GF-D8 (cell line): ENCODE measurements at regions not wholly inside any gene's neighbourhood (a gene's known extent, or its start where the extent isn't known, plus 50 kb on each side); places are given as distances from the start of the nearest gene placed in this dataset.
"Not testable (repeated sequence)": the region's sequence is repeated elsewhere in the genome, so short reads cannot be mapped to it uniquely, and the experiment has no call there.

Experiments used
- DNase-seq: peaks from one replicate; lab custom pipeline; 2025; lab: John Stamatoyannopoulos, UW

- DNase-seq = no peak
Observed at GRCh38 chr17:70736375-70736957, 567.1 kb downstream of the KCNJ2 start.

- no peak for DNase-seq
Observed at GRCh38 chr17:70739065-70739464, 569.7 kb downstream of the KCNJ2 start.

DNA sequence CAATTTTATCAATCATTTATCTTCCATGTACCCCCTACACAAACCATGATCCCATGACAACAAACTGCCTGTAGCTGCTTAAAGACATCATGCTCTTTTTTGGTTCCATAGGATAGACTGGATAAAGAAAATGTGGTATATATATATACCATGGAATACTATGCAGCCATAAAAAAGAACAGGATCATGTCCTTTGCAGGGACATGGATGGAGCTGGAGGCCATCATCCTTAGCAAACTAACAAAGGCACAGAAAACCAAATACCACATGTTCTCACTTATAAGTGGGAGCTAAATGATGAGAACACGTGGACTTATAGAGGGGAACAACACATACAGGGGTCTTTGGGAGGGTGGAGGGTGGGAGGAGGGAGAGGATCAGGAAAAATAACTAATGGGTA is 577.2 kb downstream of the KCNJ2 start:
- DNase-seq = not testable (repeated sequence)

GRCh38 chr17:70750983-70751382 is 581.7 kb downstream of the KCNJ2 start:
- DNase-seq = no peak

GRCh38 chr17:70752461-70752860 is 583.1 kb downstream of the KCNJ2 start:
- not testable (repeated sequence) for DNase-seq

DNA sequence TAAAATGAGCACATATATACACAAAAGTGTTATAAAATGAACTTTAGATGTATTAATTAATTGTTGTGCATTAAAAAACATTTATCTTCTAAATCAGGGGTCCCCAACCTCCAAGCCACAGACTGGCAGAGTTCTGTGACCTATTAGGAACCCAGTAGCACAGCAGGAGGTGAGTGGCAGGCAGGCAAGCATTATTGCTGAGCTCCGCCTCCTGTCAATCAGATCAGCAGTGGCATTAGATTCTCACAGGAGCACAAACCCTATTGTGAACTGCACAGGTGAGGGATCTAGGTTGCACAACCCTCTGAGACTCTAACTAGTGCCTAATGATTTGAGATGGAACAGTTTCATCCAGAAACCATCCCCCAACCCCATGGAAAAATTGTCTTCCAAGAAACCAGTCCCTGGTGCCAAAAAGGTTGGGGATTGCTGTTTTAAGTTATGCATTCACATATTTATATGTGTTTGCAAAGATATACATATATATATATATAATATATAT is 583.7 kb downstream of the KCNJ2 start:
- DNase-seq = no peak

GRCh38 chr17:70763018-70763417 is 593.7 kb downstream of the KCNJ2 start:
- no peak for DNase-seq

DNA sequence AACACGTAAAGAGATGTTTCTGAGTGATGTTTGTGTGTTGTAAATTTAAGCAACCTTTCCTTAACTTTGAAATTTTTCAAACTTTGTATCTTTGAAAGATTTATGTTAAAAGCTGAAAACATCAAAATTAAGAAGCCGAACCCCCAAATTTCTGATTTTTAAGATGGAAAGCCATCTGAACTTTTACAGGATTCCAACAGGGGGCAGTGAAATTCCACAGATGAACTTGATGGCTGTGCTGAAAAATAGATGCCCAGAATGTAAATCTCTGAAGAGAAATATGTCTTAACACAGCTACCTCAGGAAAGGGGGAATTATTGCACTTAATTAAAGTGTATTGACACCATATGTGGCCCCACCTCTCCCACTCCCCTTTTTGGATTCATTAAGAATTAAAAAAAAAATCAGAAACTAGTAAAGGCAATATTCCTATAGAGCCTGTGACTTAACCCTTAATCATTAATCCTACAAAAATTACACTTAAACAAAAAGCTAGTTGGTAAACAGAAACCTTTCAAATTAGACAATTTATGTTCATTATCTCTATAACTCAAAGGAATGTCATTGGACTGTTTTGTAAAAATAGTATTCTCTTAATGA is 597.9 kb downstream of the KCNJ2 start:
- DNase-seq = no peak

DNA sequence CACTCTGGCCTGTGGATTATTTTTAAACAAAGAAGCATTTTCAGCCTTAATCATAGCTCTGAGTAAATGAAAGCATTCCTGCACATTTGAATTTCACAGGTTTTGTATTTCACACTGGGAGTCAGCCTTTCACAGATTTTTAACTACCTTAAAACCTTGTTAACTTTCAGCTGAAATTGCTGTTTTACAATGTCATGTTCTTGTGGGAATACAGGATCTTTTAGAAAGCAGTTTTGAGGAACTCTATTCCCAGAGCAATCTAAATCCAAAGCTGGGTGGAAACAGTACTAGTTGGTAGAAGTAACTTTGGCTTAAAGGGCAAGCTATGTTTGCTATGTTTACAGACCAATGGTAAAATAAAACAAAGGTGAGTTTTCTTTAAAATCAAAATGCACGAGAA is 600.6 kb downstream of the KCNJ2 start:
- no peak for DNase-seq

DNA sequence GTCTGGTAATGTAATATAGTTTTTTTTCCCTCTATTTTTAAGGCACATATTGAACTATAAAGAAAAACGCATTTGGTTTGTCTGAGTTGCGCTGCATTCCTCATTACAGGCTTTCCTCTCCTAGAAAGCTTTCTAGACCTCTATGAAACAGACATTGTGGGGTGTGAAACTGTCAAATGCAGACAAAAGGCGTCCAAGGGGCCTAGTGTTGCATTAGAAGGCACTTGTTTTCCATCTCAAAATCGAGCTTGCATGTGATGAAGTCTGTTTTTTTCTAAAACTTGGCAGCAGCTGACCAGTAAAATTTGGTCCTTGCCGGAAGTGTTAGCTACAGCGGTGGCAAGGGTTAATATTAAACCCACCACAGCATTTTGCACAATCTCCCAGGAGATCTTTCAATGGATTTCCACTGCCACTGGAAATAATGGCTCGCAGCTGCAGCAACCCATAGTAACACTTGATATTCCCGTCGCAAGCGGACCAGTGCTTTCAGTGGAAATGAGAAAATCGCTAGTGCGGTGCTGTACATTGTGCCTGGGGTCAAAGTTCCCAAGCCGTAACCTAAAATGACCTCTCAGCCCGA is 602.6 kb downstream of the KCNJ2 start:
- no peak for DNase-seq

DNA sequence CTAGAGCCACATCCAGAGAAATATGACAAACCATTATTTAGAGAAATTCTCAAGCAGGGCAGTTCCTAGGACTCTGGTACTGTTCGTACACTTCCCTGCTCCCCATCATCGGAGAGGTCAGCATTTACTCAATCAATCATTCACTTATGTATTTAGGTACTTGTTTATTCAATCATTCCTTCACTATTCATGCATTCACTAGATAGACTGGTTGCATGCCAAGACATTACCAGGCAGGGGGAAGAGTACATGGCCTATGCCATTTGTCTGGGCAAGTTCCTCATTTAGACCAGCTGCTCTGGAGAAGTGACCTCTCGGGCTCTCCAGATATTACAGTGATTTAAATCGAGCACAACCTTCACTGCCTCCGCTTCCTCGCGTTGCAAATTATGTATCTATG is 603.4 kb downstream of the KCNJ2 start:
- no peak for DNase-seq

- no peak for DNase-seq
Observed at GRCh38 chr17:70773258-70773657, 603.9 kb downstream of the KCNJ2 start.

- no peak for DNase-seq
Observed at GRCh38 chr17:70774339-70775117, 605.2 kb downstream of the KCNJ2 start.

- no peak for DNase-seq
Observed at GRCh38 chr17:70775679-70776078, 606.3 kb downstream of the KCNJ2 start.

DNA sequence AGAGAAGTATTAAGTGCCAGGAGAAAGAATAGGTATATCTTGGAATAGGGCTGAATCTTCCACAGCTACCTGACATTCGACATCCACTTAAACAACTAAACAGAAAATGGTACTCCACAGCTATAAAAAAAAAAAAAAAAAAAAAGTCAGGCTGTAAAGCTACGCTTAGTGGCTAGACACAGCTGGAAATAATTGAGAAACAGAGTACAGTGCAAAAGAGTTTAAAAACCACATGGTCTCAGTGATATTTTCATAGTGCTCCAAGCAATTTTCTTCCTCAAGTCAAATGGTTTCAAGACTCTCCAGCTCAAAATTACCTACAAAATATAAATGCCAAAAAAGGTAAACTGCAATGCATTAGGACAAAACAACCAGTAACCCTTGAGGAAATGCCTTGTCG is 607.1 kb downstream of the KCNJ2 start:
- DNase-seq = no peak

DNA sequence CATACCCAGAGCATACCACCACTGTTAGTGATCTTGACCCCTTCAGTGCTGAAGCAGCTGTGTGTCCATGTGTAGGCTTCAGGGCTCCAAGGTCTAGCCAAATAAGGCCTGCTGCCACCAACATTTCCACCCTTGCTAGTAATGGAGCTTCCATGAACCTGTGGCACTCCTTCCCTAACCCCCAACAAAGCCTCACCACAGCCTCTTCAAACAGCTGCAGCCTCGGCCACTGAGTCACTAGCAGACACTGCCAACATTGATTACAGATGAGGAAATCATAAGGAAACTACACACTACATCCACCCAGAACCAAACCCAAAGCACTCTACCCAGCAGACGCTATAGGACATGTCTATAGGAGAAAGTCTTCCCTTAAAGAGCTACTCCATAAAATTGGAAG is 610.7 kb downstream of the KCNJ2 start:
- DNase-seq = no peak

DNA sequence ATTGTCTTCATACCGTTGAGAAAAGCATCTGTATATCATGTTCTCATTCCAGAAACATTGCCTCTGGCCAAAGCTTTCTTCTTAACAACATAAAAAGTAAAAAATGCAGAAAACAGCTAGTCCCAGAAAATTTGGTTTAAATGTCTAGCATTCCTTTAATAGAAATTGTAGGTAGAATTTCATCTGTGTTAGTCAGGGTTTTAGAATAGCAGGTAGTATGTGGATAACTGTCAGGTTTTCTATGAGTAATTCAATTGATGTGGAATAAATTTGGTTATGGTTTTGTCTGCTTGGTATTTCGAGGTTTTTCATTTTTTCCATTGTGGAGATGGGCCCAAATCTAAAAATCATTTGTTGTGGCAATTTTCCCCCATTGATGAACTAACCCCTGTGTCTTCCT is 616.7 kb downstream of the KCNJ2 start:
- no peak for DNase-seq

GRCh38 chr17:70787721-70788300 is 618.5 kb downstream of the KCNJ2 start:
- DNase-seq = no peak

GRCh38 chr17:70791748-70792443 is 622.6 kb downstream of the KCNJ2 start:
- DNase-seq = no peak

- DNase-seq = no peak
Observed at GRCh38 chr17:70794738-70795137, 625.4 kb downstream of the KCNJ2 start.

GRCh38 chr17:70795620-70796019 is 626.3 kb downstream of the KCNJ2 start:
- no peak for DNase-seq

- DNase-seq = no peak
Observed at GRCh38 chr17:70796757-70797156, 627.4 kb downstream of the KCNJ2 start.
